ENCODE measurements at regions not wholly inside any gene's neighbourhood (a gene's known extent, or its start where the extent isn't known, plus 50 kb on each side); places are given as distances from the start of the nearest gene placed in this dataset.
A peak's percentile ranks its signal among the peaks of the same experiment; 100 is the strongest.

DNA sequence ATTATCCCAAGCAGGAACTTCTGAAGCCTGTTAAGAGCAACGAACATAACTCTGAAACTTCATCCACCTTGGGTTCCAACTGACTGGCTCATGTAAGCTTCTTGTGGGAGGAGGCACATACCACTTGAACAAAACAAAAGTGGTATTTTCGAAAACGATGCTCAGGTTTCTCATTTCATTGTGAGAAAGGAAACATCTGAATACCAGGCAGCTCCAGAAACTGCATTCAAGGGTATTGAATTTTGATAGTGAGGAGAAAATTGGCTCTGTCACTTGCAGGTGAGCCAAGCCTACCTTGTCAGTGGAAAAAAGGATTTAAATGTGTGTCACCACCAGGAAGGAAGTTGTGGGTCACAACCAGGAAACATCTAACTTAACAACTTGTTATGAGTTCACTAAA lies 218.1 kb upstream of the SATB1 start:
- no peaks in the 10 kb centered on the region for H3K9me3 ChIP-seq (ENCODE audit: insufficient read depth, low read depth)
- ChIA-PET CTCF (no interaction called here), POLR2A (ENCODE audit: unreplicated experiment) (no interaction called here)
- no peaks in the 10 kb centered on the region for H3K4me1 ChIP-seq (replicated peaks; ENCODE audit: insufficient read depth)
- no peak overlapping the region for H3K4me3 ChIP-seq
- H3K9me2 ChIP-seq (ENCODE audit: insufficient read depth), result no peaks in the 10 kb centered on the region
- no peaks in the 10 kb centered on the region for H3K36me3 ChIP-seq (ENCODE audit: low read depth)
- BruUV-seq (replicated peaks), result no TSS peak
- no peaks in the 10 kb centered on the region for H3K27me3 ChIP-seq (ENCODE audit: insufficient read depth, low read depth)
- H2AFZ ChIP-seq, result 0 out of 2 replicates have a peak overlapping the region, but pooled peaks have one; percentile 1
- no peaks in the 10 kb centered on the region for H4K20me1 ChIP-seq (ENCODE audit: insufficient read depth)
- intact Hi-C loops (cut with micrococcal nuclease; ENCODE audit: unreplicated experiment), result no loop called here
- no peak for TF ChIP-seq EZH2 (IDR thresholded peaks at IDR 0.05; ENCODE audit: low read depth)
- TF ChIP-seq, protein P1, sequence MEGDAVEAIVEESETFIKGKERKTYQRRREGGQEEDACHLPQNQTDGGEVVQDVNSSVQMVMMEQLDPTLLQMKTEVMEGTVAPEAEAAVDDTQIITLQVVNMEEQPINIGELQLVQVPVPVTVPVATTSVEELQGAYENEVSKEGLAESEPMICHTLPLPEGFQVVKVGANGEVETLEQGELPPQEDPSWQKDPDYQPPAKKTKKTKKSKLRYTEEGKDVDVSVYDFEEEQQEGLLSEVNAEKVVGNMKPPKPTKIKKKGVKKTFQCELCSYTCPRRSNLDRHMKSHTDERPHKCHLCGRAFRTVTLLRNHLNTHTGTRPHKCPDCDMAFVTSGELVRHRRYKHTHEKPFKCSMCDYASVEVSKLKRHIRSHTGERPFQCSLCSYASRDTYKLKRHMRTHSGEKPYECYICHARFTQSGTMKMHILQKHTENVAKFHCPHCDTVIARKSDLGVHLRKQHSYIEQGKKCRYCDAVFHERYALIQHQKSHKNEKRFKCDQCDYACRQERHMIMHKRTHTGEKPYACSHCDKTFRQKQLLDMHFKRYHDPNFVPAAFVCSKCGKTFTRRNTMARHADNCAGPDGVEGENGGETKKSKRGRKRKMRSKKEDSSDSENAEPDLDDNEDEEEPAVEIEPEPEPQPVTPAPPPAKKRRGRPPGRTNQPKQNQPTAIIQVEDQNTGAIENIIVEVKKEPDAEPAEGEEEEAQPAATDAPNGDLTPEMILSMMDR (conservative IDR thresholded peaks at IDR 0.05), result no peak
- H3K4me2 ChIP-seq, result no peak overlapping the region
- H3K79me2 ChIP-seq (ENCODE audit: low read depth), result no peaks in the 10 kb centered on the region
- no peak for DNase-seq
- H3K27ac ChIP-seq, result no peak overlapping the region
- H3F3A ChIP-seq (ENCODE audit: insufficient read depth, low read depth), result no peaks in the 10 kb centered on the region

DNA sequence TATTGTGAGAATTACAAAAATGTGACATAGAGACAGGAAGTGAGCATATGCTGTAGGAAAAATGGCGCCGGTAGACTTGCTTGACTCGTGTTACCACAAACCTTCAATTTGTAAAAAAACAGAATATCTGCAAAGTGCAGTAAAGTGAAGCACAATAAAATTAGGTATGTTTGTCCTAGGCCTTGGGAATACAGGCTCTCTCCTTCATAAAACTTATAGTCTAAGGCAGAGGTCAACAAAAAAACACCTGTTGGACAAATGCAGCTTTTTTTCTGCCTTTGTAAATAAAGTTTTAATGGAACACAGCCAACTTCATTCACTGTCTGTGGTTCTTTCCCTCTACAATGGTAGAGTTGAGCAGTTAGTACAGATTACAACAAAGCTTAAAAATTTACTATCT lies 216.8 kb upstream of the SATB1 start:
- intact Hi-C loops (cut with micrococcal nuclease; ENCODE audit: unreplicated experiment), result no loop called here
- H3K9me2 ChIP-seq (ENCODE audit: insufficient read depth), result no peaks in the 10 kb centered on the region
- H3F3A ChIP-seq (ENCODE audit: insufficient read depth, low read depth), result no peaks in the 10 kb centered on the region
- no peak for DNase-seq
- H3K27ac ChIP-seq, result no peak overlapping the region
- no TSS peak for BruUV-seq (replicated peaks)
- no peaks in the 10 kb centered on the region for H3K4me1 ChIP-seq (replicated peaks; ENCODE audit: insufficient read depth)
- no peaks in the 10 kb centered on the region for H4K20me1 ChIP-seq (ENCODE audit: insufficient read depth)
- H3K79me2 ChIP-seq (ENCODE audit: low read depth), result no peaks in the 10 kb centered on the region
- H3K36me3 ChIP-seq (ENCODE audit: low read depth), result no peaks in the 10 kb centered on the region
- no peak overlapping the region for H2AFZ ChIP-seq
- H3K9me3 ChIP-seq (ENCODE audit: insufficient read depth, low read depth), result no peaks in the 10 kb centered on the region
- no peak overlapping the region for H3K4me2 ChIP-seq
- TF ChIP-seq, protein P1 (conservative IDR thresholded peaks at IDR 0.05), result no peak
- no peak for TF ChIP-seq EZH2 (IDR thresholded peaks at IDR 0.05; ENCODE audit: low read depth)
- no peaks in the 10 kb centered on the region for H3K27me3 ChIP-seq (ENCODE audit: insufficient read depth, low read depth)
- H3K4me3 ChIP-seq, result no peak overlapping the region
- CTCF ChIA-PET, result no interaction called here
- POLR2A ChIA-PET (ENCODE audit: unreplicated experiment), result no interaction called here

GRCh38 chr3:18635215-18635614 lies 210.1 kb upstream of the SATB1 start:
- TF ChIP-seq, protein P1 (conservative IDR thresholded peaks at IDR 0.05), result no peak
- no peak for TF ChIP-seq EZH2 (IDR thresholded peaks at IDR 0.05; ENCODE audit: low read depth)
- Histone ChIP-seq H4K20me1 (ENCODE audit: insufficient read depth) (no peaks in the 10 kb centered on the region), H3F3A (ENCODE audit: insufficient read depth, low read depth) (no peaks in the 10 kb centered on the region), H3K27me3 (ENCODE audit: insufficient read depth, low read depth) (no peaks in the 10 kb centered on the region), H3K79me2 (ENCODE audit: low read depth) (no peaks in the 10 kb centered on the region), H3K4me1 (replicated peaks; ENCODE audit: insufficient read depth) (no peaks in the 10 kb centered on the region), H3K27ac (no peak overlapping the region), H2AFZ (no peak overlapping the region), H3K4me2 (no peak overlapping the region), H3K36me3 (ENCODE audit: low read depth) (no peaks in the 10 kb centered on the region), H3K9me3 (ENCODE audit: insufficient read depth, low read depth) (no peaks in the 10 kb centered on the region), H3K4me3 (no peak overlapping the region), H3K9me2 (ENCODE audit: insufficient read depth) (no peaks in the 10 kb centered on the region)
- BruUV-seq (replicated peaks), result no TSS peak
- ChIA-PET CTCF (no interaction called here), POLR2A (ENCODE audit: unreplicated experiment) (no interaction called here)
- no peak for DNase-seq
- intact Hi-C loops (cut with micrococcal nuclease; ENCODE audit: unreplicated experiment), result no loop called here
